HCT116 (cell line): ENCODE measurements at regions not wholly inside any gene's neighbourhood (a gene's known extent, or its start where the extent isn't known, plus 50 kb on each side); places are given as distances from the start of the nearest gene placed in this dataset.

Source experiments
- ATAC-seq: fragments of 200-7000 bp; cut with Tn5 transposase; 2 replicates; pipeline ENCODE4 v1.9.1; 2020; ENCODE audit warnings: mild to moderate bottlenecking, moderate library complexity
- BruUV-seq: library from RNA; stranded (reverse); fragments of 400-500 nt; replicated peaks from 2 replicates; lab custom pipeline; 2021; lab: Mats Ljungman, UMichigan
- CTCF ChIA-PET: fragments of 300-600 bp; sonication (Branson Sonifier 250); formaldehyde crosslinking; loops from one replicate; lab custom pipeline; 2021; ENCODE audit warnings: antibody characterized with exemption; lab: Charles Lee
- POLR2A ChIA-PET: fragments of 300-600, 350-600 bp; sonication (Branson Sonifier 250); formaldehyde crosslinking; loops from one replicate; lab custom pipeline; 2021; ENCODE audit warnings: antibody characterized with exemption; lab: Charles Lee
- RAD21 ChIA-PET, 2 experiments: fragments of 300-600 bp; sonication (Branson Sonifier 250); formaldehyde crosslinking; loops; one replicate each; lab custom pipeline; 2023; ENCODE audit warnings: low total read pairs in 2 of 2; ENCODE audit not compliant: uncharacterized antibody in 2 of 2, unreplicated experiment in 2 of 2, low non-redundant PET in 1 of 2; lab: Charles Lee
- DNase-seq: peaks from one replicate; pipeline ENCODE4 v3.0.0-alpha.2; 2010; ENCODE audit warnings: low read depth, low spot score
- H2AFZ ChIP-seq: fragments of 200-600 bp; shearing (Covaris generic), sonication (generic); 2 replicates; pipeline ENCODE4 v1.6.1; 2017; ENCODE audit warnings: low read depth, mixed run types, mixed read lengths, antibody characterized with exemption, low read length; ENCODE audit not compliant: poor library complexity, severe bottlenecking
- H3K27ac ChIP-seq: 2 replicates; pipeline ENCODE4 v1.5.1; 2012; ENCODE audit warnings: low read depth, low read length
- H3K27me3 ChIP-seq: fragments of 200-600 bp; sonication (generic); 2 replicates; pipeline ENCODE4 v1.6.1; 2016; ENCODE audit warnings: mixed run types, low read length, mixed read lengths; ENCODE audit not compliant: insufficient read depth
- H3K36me3 ChIP-seq, 2 experiments: fragments of 200-500 bp in 1 of 2; fragments of 200-600 bp in 1 of 2; sonication (Bioruptor generic) in 1 of 2; sonication (generic) in 1 of 2; 2 replicates each; pipeline versions ENCODE4 v1.5.1 to v1.6.1; 2014 to 2016; ENCODE audit warnings: low read length in 2 of 2, inconsistent platforms in 1 of 2, mixed read lengths in 1 of 2, mixed run types in 1 of 2; ENCODE audit not compliant: insufficient read depth in 2 of 2, control insufficient read depth in 1 of 2
- H3K4me1 ChIP-seq, 2 experiments: fragments of 200-600 bp in 1 of 2; sonication (generic) in 1 of 2; 2 replicates each; pipeline versions ENCODE4 v1.5.1 to v1.6.1; 2012 to 2017; ENCODE audit warnings: low read length in 2 of 2, inconsistent platforms in 1 of 2, mild to moderate bottlenecking in 1 of 2, mixed read lengths in 1 of 2, mixed run types in 1 of 2, moderate library complexity in 1 of 2; ENCODE audit not compliant: insufficient read depth in 2 of 2, control insufficient read depth in 1 of 2
- H3K4me2 ChIP-seq: fragments of 200-600 bp; sonication (generic); 2 replicates; pipeline ENCODE4 v1.6.1; 2017; ENCODE audit warnings: mixed run types, low read length, mixed read lengths
- H3K4me3 ChIP-seq, 2 experiments: fragments of 200-600 bp in 1 of 2; sonication (generic) in 1 of 2; replicated peaks in 1 of 2; 2 replicates each; pipeline ENCODE4 v1.5.1; 2011 to 2016; ENCODE audit warnings: low read length in 2 of 2, control low read depth in 1 of 2, low read depth in 1 of 2, mild to moderate bottlenecking in 1 of 2, mixed read lengths in 1 of 2, mixed run types in 1 of 2
- H3K79me2 ChIP-seq: fragments of 200-600 bp; sonication (generic); 2 replicates; pipeline ENCODE4 v1.6.1; 2017; ENCODE audit warnings: mild to moderate bottlenecking, mixed run types, low read length, moderate library complexity, mixed read lengths; ENCODE audit not compliant: insufficient read depth
- H3K9ac ChIP-seq: fragments of 200-600 bp; sonication (generic); 2 replicates; pipeline ENCODE4 v1.6.1; 2016; ENCODE audit warnings: low read length, mixed read lengths
- H3K9me2 ChIP-seq: fragments of 200-600 bp; sonication (generic), shearing (Covaris generic); 2 replicates; pipeline ENCODE4 v1.6.1; 2017; ENCODE audit warnings: mixed run types, mild to moderate bottlenecking, moderate library complexity; ENCODE audit not compliant: insufficient read depth
- H3K9me3 ChIP-seq, 2 experiments: fragments of 200-500 bp in 1 of 2; fragments of 200-600 bp in 1 of 2; sonication (Bioruptor generic) in 1 of 2; sonication (generic) in 1 of 2; 2 replicates each; pipeline ENCODE4 v1.6.1; 2014 to 2017; ENCODE audit warnings: low read length in 2 of 2, mixed read lengths in 2 of 2, inconsistent platforms in 1 of 2, low read depth in 1 of 2, mild to moderate bottlenecking in 1 of 2, mixed run types in 1 of 2, moderate library complexity in 1 of 2; ENCODE audit not compliant: control insufficient read depth in 1 of 2, insufficient read depth in 1 of 2
- H4K20me1 ChIP-seq: fragments of 200-600 bp; sonication (generic), shearing (Covaris generic); 2 replicates; pipeline ENCODE4 v1.6.1; 2017; ENCODE audit warnings: mixed run types, mild to moderate bottlenecking, moderate library complexity; ENCODE audit not compliant: insufficient read depth
- CEBPB ChIP-seq: IDR thresholded peaks from 2 replicates; pipeline ENCODE4 v1.6.1; 2012; ENCODE audit warnings: low read depth
- JUND ChIP-seq: IDR thresholded peaks from 2 replicates; pipeline ENCODE4 v1.6.1; 2012
- POLR2A ChIP-seq: IDR thresholded peaks from 2 replicates; pipeline ENCODE4 v1.7.0; 2011; ENCODE audit warnings: borderline replicate concordance; ENCODE audit not compliant: insufficient read depth, insufficient read length; ENCODE audit errors: extremely low read depth
- SRF ChIP-seq: IDR thresholded peaks from 2 replicates; pipeline ENCODE4 v1.6.1; 2012; ENCODE audit warnings: low read depth
- ZFX ChIP-seq: fragments of 450-650 bp; IDR thresholded peaks from 2 replicates; pipeline ENCODE4 v1.6.1; 2017
- intact Hi-C: fragments of 100-400 bp; cut with micrococcal nuclease; formaldehyde crosslinking; loops from 2 replicates; pipeline ENCODE4 v1.10.0; 2022
- TF ChIP-seq, protein P1 (sequence below): IDR thresholded peaks from 2 replicates; pipeline ENCODE4 v1.6.1; 2012; ENCODE audit warnings: low read depth
- TF ChIP-seq, protein P2 (sequence below): IDR thresholded peaks from 2 replicates; pipeline ENCODE4 v1.6.1; 2011; ENCODE audit warnings: mild to moderate bottlenecking, low read length, moderate library complexity; ENCODE audit not compliant: insufficient replicate concordance; ENCODE audit errors: extremely low read depth

DNA sequence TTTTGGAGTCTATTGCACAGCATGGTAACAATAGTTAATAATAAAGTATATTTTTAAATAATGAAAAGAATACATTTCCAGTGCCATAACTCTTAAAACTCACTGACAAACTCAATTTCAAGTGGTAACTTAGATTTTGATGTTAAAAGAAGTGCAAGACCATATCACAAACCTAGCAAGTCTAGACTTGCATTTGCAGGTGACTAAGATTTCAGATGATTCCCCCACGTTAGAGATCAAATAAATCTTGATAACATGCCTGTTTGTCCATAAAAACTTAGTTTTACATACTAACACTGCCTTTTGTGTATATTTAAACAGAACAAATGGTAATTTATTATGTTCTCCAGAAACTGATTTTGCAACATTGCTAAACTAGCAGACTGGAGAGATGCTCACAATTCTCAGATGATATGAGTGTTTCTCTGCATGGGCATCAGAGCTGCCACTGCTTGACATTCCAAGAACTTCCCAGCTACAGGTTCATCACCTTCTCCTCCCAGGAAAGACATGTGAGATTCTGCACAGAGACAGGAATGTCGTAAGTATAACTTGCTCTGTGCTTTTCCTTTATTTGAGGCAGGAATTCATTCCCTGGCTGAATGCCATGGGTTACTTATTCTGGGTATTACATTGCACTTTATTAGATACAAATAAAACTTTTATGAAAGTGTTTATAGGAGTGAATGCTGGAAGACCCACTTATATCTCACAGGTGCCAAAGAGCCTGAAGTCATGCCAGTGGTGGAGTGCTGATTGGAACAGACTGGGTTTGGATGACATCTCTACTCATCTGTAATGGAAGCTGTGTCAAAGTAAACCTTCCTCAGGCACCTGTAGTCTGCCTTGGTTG lies 160.2 kb upstream of the FOXA2 start (continued):
- TF ChIP-seq, protein P1, sequence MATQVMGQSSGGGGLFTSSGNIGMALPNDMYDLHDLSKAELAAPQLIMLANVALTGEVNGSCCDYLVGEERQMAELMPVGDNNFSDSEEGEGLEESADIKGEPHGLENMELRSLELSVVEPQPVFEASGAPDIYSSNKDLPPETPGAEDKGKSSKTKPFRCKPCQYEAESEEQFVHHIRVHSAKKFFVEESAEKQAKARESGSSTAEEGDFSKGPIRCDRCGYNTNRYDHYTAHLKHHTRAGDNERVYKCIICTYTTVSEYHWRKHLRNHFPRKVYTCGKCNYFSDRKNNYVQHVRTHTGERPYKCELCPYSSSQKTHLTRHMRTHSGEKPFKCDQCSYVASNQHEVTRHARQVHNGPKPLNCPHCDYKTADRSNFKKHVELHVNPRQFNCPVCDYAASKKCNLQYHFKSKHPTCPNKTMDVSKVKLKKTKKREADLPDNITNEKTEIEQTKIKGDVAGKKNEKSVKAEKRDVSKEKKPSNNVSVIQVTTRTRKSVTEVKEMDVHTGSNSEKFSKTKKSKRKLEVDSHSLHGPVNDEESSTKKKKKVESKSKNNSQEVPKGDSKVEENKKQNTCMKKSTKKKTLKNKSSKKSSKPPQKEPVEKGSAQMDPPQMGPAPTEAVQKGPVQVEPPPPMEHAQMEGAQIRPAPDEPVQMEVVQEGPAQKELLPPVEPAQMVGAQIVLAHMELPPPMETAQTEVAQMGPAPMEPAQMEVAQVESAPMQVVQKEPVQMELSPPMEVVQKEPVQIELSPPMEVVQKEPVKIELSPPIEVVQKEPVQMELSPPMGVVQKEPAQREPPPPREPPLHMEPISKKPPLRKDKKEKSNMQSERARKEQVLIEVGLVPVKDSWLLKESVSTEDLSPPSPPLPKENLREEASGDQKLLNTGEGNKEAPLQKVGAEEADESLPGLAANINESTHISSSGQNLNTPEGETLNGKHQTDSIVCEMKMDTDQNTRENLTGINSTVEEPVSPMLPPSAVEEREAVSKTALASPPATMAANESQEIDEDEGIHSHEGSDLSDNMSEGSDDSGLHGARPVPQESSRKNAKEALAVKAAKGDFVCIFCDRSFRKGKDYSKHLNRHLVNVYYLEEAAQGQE, result no peak
- TF ChIP-seq CEBPB (no peak), JUND (no peak), SRF (no peak), ZFX (no peak)

DNA sequence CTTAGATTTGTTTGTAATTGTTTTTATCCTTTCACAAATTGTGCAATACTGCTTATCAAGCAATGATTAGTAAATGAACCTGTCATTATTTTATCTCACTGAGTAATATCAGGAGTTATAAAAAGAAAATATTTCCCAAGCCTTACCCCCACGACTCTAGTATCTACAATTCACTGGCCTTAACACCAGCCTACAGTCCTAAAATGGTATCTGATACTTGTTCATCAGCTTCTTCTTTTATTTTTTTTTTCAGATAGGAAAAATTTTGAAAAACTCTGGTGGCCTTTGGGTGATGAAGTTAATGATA lies 160.8 kb upstream of the FOXA2 start:
- ChIA-PET CTCF (no interaction called here), POLR2A (no interaction called here), RAD21 (no interaction called here)
- Histone ChIP-seq H3K79me2 (no peaks in the 10 kb centered on the region), H3K4me2 (no peak overlapping the region), H3K27ac (no peak overlapping the region), H3K9me2 (no peaks in the 10 kb centered on the region), H3K9me3 (no peaks in the 10 kb centered on the region), H3K4me3 (no peak overlapping the region), H3K27me3 (peaks cover 4% of the 10 kb centered on the region; the same call in 1 of the 2 replicates), H3K36me3 (no peaks in the 10 kb centered on the region), H3K9ac (no peak overlapping the region), H4K20me1 (no peaks in the 10 kb centered on the region), H2AFZ (no peak overlapping the region), H3K4me1 (no peaks in the 10 kb centered on the region)
- no TSS peak for BruUV-seq
- intact Hi-C loops, result no loop called here
- no peak for ATAC-seq
- TF ChIP-seq, protein P2, sequence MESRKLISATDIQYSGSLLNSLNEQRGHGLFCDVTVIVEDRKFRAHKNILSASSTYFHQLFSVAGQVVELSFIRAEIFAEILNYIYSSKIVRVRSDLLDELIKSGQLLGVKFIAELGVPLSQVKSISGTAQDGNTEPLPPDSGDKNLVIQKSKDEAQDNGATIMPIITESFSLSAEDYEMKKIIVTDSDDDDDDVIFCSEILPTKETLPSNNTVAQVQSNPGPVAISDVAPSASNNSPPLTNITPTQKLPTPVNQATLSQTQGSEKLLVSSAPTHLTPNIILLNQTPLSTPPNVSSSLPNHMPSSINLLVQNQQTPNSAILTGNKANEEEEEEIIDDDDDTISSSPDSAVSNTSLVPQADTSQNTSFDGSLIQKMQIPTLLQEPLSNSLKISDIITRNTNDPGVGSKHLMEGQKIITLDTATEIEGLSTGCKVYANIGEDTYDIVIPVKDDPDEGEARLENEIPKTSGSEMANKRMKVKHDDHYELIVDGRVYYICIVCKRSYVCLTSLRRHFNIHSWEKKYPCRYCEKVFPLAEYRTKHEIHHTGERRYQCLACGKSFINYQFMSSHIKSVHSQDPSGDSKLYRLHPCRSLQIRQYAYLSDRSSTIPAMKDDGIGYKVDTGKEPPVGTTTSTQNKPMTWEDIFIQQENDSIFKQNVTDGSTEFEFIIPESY, result no peak
- no peak for TF ChIP-seq POLR2A
- DNase-seq, result no peak
